ENCODE measurements at regions not wholly inside any gene's neighbourhood (a gene's known extent, or its start where the extent isn't known, plus 50 kb on each side); places are given as distances from the start of the nearest gene placed in this dataset.

GRCh38 chr3:89613241-89613640 is 505.8 kb downstream of the EPHA3 start:
- Histone ChIP-seq H3K4me2 (ENCODE audit: low read length) (no peak overlapping the region), H3K4me1 (ENCODE audit: control insufficient read depth, low read depth, low read length) (no peaks in the 10 kb centered on the region), H3K9ac (ENCODE audit: low read length) (no peak overlapping the region), H3K27me3 (ENCODE audit: insufficient read depth, low read length, poor library complexity) (no peaks in the 10 kb centered on the region), H2AK5ac (ENCODE audit: low read length) (no peak overlapping the region), H2BK5ac (ENCODE audit: low read length) (no peak overlapping the region), H3K4ac (ENCODE audit: low read depth, low read length) (peak overlapping the region; percentile 59), H3K27ac (ENCODE audit: low read depth, low read length) (no peak overlapping the region), H3K36me3 (ENCODE audit: control insufficient read depth, insufficient read depth, low read length) (no peaks in the 10 kb centered on the region), H4K8ac (ENCODE audit: low read depth, low read length) (no peak overlapping the region), H3K18ac (ENCODE audit: low read length) (no peak overlapping the region), H2BK15ac (replicated peaks; ENCODE audit: low read depth) (no peak overlapping the region), H3K79me1 (ENCODE audit: low read length) (no peaks in the 10 kb centered on the region), H3K56ac (ENCODE audit: low read length) (no peak overlapping the region), H3K79me2 (ENCODE audit: control insufficient read depth, insufficient read depth, low read length) (no peaks in the 10 kb centered on the region), H3K23ac (ENCODE audit: low read length) (no peak overlapping the region), H2BK120ac (ENCODE audit: low read depth, low read length) (no peak overlapping the region), H3K4me3 (ENCODE audit: low read length) (no peak overlapping the region), H4K5ac (ENCODE audit: low read length) (no peak overlapping the region)
- peak; percentile 56 for DNase-seq
- no CpG with 5 or more reads among the region's 1 CpG for whole genome bisulfite sequencing (ENCODE audit: extremely low coverage, insufficient coverage, low lambda C conversion rate)

GRCh38 chr3:89617706-89618105 is 510.3 kb downstream of the EPHA3 start:
- Histone ChIP-seq H3K23ac (ENCODE audit: low read length) (no peak overlapping the region), H4K5ac (ENCODE audit: low read length) (no peak overlapping the region), H2BK15ac (replicated peaks; ENCODE audit: low read depth) (no peak overlapping the region), H3K4me1 (ENCODE audit: control insufficient read depth, low read depth, low read length) (no peaks in the 10 kb centered on the region), H3K4ac (ENCODE audit: low read depth, low read length) (no peak overlapping the region), H2AK5ac (ENCODE audit: low read length) (no peak overlapping the region), H3K9ac (ENCODE audit: low read length) (no peak overlapping the region), H3K79me2 (ENCODE audit: control insufficient read depth, insufficient read depth, low read length) (no peaks in the 10 kb centered on the region), H3K27ac (ENCODE audit: low read depth, low read length) (no peak overlapping the region), H2BK120ac (ENCODE audit: low read depth, low read length) (no peak overlapping the region), H3K79me1 (ENCODE audit: low read length) (no peaks in the 10 kb centered on the region), H3K18ac (ENCODE audit: low read length) (no peak overlapping the region), H3K56ac (ENCODE audit: low read length) (no peak overlapping the region), H3K4me3 (ENCODE audit: low read length) (no peak overlapping the region), H3K4me2 (ENCODE audit: low read length) (no peak overlapping the region), H2BK5ac (ENCODE audit: low read length) (no peak overlapping the region), H3K36me3 (ENCODE audit: control insufficient read depth, insufficient read depth, low read length) (no peaks in the 10 kb centered on the region), H4K8ac (ENCODE audit: low read depth, low read length) (no peak overlapping the region), H3K27me3 (ENCODE audit: insufficient read depth, low read length, poor library complexity) (no peaks in the 10 kb centered on the region)
- WGBS (ENCODE audit: extremely low coverage, insufficient coverage, low lambda C conversion rate), result no CpG with 5 or more reads among the region's 1 CpG
- no peak for DNase-seq

GRCh38 chr3:89619263-89619662 is 511.8 kb downstream of the EPHA3 start:
- no peaks in the 10 kb centered on the region for H3K4me1 ChIP-seq (ENCODE audit: control insufficient read depth, low read depth, low read length)
- no peak overlapping the region for H3K4me2 ChIP-seq (ENCODE audit: low read length)
- no peak overlapping the region for H3K23ac ChIP-seq (ENCODE audit: low read length)
- no peaks in the 10 kb centered on the region for H3K79me2 ChIP-seq (ENCODE audit: control insufficient read depth, insufficient read depth, low read length)
- no peak overlapping the region for H3K4ac ChIP-seq (ENCODE audit: low read depth, low read length)
- no peak overlapping the region for H2BK120ac ChIP-seq (ENCODE audit: low read depth, low read length)
- no peak overlapping the region for H3K56ac ChIP-seq (ENCODE audit: low read length)
- no peak overlapping the region for H2BK15ac ChIP-seq (replicated peaks; ENCODE audit: low read depth)
- no peak overlapping the region for H4K5ac ChIP-seq (ENCODE audit: low read length)
- no peaks in the 10 kb centered on the region for H3K27me3 ChIP-seq (ENCODE audit: insufficient read depth, low read length, poor library complexity)
- H3K18ac ChIP-seq (ENCODE audit: low read length), result no peak overlapping the region
- WGBS (ENCODE audit: extremely low coverage, insufficient coverage, low lambda C conversion rate), result no CpG with 5 or more reads among the region's 1 CpG
- no peak overlapping the region for H3K9ac ChIP-seq (ENCODE audit: low read length)
- no peak overlapping the region for H3K27ac ChIP-seq (ENCODE audit: low read depth, low read length)
- H4K8ac ChIP-seq (ENCODE audit: low read depth, low read length), result no peak overlapping the region
- no peak overlapping the region for H3K4me3 ChIP-seq (ENCODE audit: low read length)
- DNase-seq, result no peak
- no peak overlapping the region for H2AK5ac ChIP-seq (ENCODE audit: low read length)
- no peaks in the 10 kb centered on the region for H3K79me1 ChIP-seq (ENCODE audit: low read length)
- no peak overlapping the region for H2BK5ac ChIP-seq (ENCODE audit: low read length)
- H3K36me3 ChIP-seq (ENCODE audit: control insufficient read depth, insufficient read depth, low read length), result no peaks in the 10 kb centered on the region

- H3K4me3 ChIP-seq (ENCODE audit: low read length), result no peak overlapping the region
These were observed 514.8 kb downstream of the EPHA3 start for GRCh38 chr3:89622063-89622700.

GRCh38 chr3:89624494-89624893 is 517.1 kb downstream of the EPHA3 start:
- Histone ChIP-seq H3K79me2 (ENCODE audit: control insufficient read depth, insufficient read depth, low read length) (no peaks in the 10 kb centered on the region), H3K79me1 (ENCODE audit: low read length) (no peaks in the 10 kb centered on the region), H3K4me3 (ENCODE audit: low read length) (no peak overlapping the region), H2AK5ac (ENCODE audit: low read length) (no peak overlapping the region), H3K27ac (ENCODE audit: low read depth, low read length) (no peak overlapping the region), H3K4me2 (ENCODE audit: low read length) (no peak overlapping the region), H3K4me1 (ENCODE audit: control insufficient read depth, low read depth, low read length) (no peaks in the 10 kb centered on the region), H3K4ac (ENCODE audit: low read depth, low read length) (no peak overlapping the region), H3K18ac (ENCODE audit: low read length) (no peak overlapping the region), H4K5ac (ENCODE audit: low read length) (no peak overlapping the region), H3K27me3 (ENCODE audit: insufficient read depth, low read length, poor library complexity) (no peaks in the 10 kb centered on the region), H3K23ac (ENCODE audit: low read length) (no peak overlapping the region), H2BK15ac (replicated peaks; ENCODE audit: low read depth) (no peak overlapping the region), H3K36me3 (ENCODE audit: control insufficient read depth, insufficient read depth, low read length) (no peaks in the 10 kb centered on the region), H2BK5ac (ENCODE audit: low read length) (no peak overlapping the region), H4K8ac (ENCODE audit: low read depth, low read length) (no peak overlapping the region), H2BK120ac (ENCODE audit: low read depth, low read length) (no peak overlapping the region), H3K9ac (ENCODE audit: low read length) (no peak overlapping the region), H3K56ac (ENCODE audit: low read length) (no peak overlapping the region)
- no CpG with 5 or more reads among the region's 4 CpGs for WGBS (ENCODE audit: extremely low coverage, insufficient coverage, low lambda C conversion rate)
- DNase-seq, result no peak

More at GRCh38 chr3:89622063-89622700, 514.8 kb downstream of the EPHA3 start:
- Histone ChIP-seq H3K4ac (ENCODE audit: low read depth, low read length) (no peak overlapping the region), H4K5ac (ENCODE audit: low read length) (no peak overlapping the region), H3K56ac (ENCODE audit: low read length) (no peak overlapping the region), H3K4me2 (ENCODE audit: low read length) (no peak overlapping the region), H3K9ac (ENCODE audit: low read length) (no peak overlapping the region), H3K27ac (ENCODE audit: low read depth, low read length) (no peak overlapping the region), H2AK5ac (ENCODE audit: low read length) (no peak overlapping the region), H2BK15ac (replicated peaks; ENCODE audit: low read depth) (no peak overlapping the region), H2BK120ac (ENCODE audit: low read depth, low read length) (no peak overlapping the region), H3K4me1 (ENCODE audit: control insufficient read depth, low read depth, low read length) (no peaks in the 10 kb centered on the region), H2BK5ac (ENCODE audit: low read length) (no peak overlapping the region), H3K23ac (ENCODE audit: low read length) (no peak overlapping the region), H4K8ac (ENCODE audit: low read depth, low read length) (no peak overlapping the region), H3K36me3 (ENCODE audit: control insufficient read depth, insufficient read depth, low read length) (no peaks in the 10 kb centered on the region), H3K79me1 (ENCODE audit: low read length) (no peaks in the 10 kb centered on the region), H3K79me2 (ENCODE audit: control insufficient read depth, insufficient read depth, low read length) (no peaks in the 10 kb centered on the region), H3K27me3 (ENCODE audit: insufficient read depth, low read length, poor library complexity) (no peaks in the 10 kb centered on the region), H3K18ac (ENCODE audit: low read length) (no peak overlapping the region)
- DNase-seq, result no peak
- no CpG with 5 or more reads among the region's 4 CpGs for WGBS (ENCODE audit: extremely low coverage, insufficient coverage, low lambda C conversion rate)

GRCh38 chr3:89625945-89626344 is 518.5 kb downstream of the EPHA3 start:
- Histone ChIP-seq H3K4me1 (ENCODE audit: control insufficient read depth, low read depth, low read length) (no peaks in the 10 kb centered on the region), H3K27ac (ENCODE audit: low read depth, low read length) (no peak overlapping the region), H4K8ac (ENCODE audit: low read depth, low read length) (no peak overlapping the region), H2BK15ac (replicated peaks; ENCODE audit: low read depth) (no peak overlapping the region), H3K9ac (ENCODE audit: low read length) (no peak overlapping the region), H2BK120ac (ENCODE audit: low read depth, low read length) (no peak overlapping the region), H3K4me3 (ENCODE audit: low read length) (no peak overlapping the region), H3K56ac (ENCODE audit: low read length) (no peak overlapping the region), H3K36me3 (ENCODE audit: control insufficient read depth, insufficient read depth, low read length) (no peaks in the 10 kb centered on the region), H3K4me2 (ENCODE audit: low read length) (no peak overlapping the region), H3K79me1 (ENCODE audit: low read length) (no peaks in the 10 kb centered on the region), H2AK5ac (ENCODE audit: low read length) (no peak overlapping the region), H3K79me2 (ENCODE audit: control insufficient read depth, insufficient read depth, low read length) (no peaks in the 10 kb centered on the region), H3K27me3 (ENCODE audit: insufficient read depth, low read length, poor library complexity) (no peaks in the 10 kb centered on the region), H3K23ac (ENCODE audit: low read length) (no peak overlapping the region), H3K18ac (ENCODE audit: low read length) (no peak overlapping the region), H4K5ac (ENCODE audit: low read length) (no peak overlapping the region), H2BK5ac (ENCODE audit: low read length) (no peak overlapping the region), H3K4ac (ENCODE audit: low read depth, low read length) (no peak overlapping the region)
- WGBS (ENCODE audit: extremely low coverage, insufficient coverage, low lambda C conversion rate), result no CpG with 5 or more reads among the region's 2 CpGs
- DNase-seq, result no peak
